Activated T-cell treated with anti-CD3 and anti-CD28 coated beads, Interleukin-2, amount 50 U/mL, for 4 hours (primary cell): ENCODE measurements at regions not wholly inside any gene's neighbourhood (a gene's known extent, or its start where the extent isn't known, plus 50 kb on each side); places are given as distances from the start of the nearest gene placed in this dataset.

Source experiments
- ATAC-seq, 2 donors: fragments of 200-7000 bp; cut with Tn5 transposase; one replicate each; pipeline ENCODE4 v1.10.0; 2021
- DNase-seq: peaks from one replicate; pipeline ENCODE4 v3.0.0-alpha.2; 2020
- H3K27me3 Mint-ChIP-seq: one replicate; pipeline ENCODE4 v1.8.0; 2021; ENCODE audit warnings: low read depth, mixed read lengths
- H3K36me3 Mint-ChIP-seq: one replicate; pipeline ENCODE4 v1.8.0; 2022; ENCODE audit warnings: mixed read lengths; ENCODE audit not compliant: insufficient read depth
- H3K4me1 Mint-ChIP-seq: one replicate; pipeline ENCODE4 v1.8.0; 2021; ENCODE audit warnings: low read depth, mixed read lengths
- H3K4me3 Mint-ChIP-seq: one replicate; pipeline ENCODE4 v1.8.0; 2021; ENCODE audit warnings: mild to moderate bottlenecking, moderate library complexity, mixed read lengths
- H3K9me3 Mint-ChIP-seq: one replicate; pipeline ENCODE4 v1.8.0; 2021; ENCODE audit warnings: mixed read lengths

- no peak for ATAC-seq
- Mint-ChIP-seq H3K27me3 (peaks cover 2% of the 10 kb centered on the region), H3K36me3 (no peaks in the 10 kb centered on the region), H3K4me3 (no peak overlapping the region), H3K4me1 (no peaks in the 10 kb centered on the region), H3K9me3 (no peaks in the 10 kb centered on the region)
- DNase-seq = no peak
These were observed 654.3 kb downstream of the SLC4A3 start for GRCh38 chr2:220281771-220282170.

DNA sequence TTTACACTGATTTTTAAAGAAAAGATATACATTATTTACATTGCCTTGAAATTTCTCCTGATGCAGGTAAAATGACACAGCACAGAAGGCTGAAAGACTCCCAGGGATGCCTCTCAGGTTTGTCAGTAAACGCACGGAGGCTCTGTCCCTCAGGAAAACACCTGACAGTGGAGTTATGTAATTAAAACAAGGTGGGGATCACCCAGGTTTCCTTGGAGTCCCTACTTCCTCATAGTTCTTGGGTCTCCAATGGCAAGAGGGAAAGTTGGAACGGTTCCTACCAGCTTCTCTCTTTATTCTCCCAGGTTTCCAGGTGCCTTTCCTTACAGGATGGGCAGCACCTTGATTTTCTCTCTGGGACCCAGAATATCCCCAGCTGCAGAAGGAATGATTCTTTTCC is 654.8 kb downstream of the SLC4A3 start:
- Mint-ChIP-seq H3K4me3 (no peak overlapping the region), H3K4me1 (no peaks in the 10 kb centered on the region), H3K27me3 (peaks cover 2% of the 10 kb centered on the region), H3K36me3 (no peaks in the 10 kb centered on the region), H3K9me3 (no peaks in the 10 kb centered on the region)
- ATAC-seq (no peak), DNase-seq (no peak)

DNA sequence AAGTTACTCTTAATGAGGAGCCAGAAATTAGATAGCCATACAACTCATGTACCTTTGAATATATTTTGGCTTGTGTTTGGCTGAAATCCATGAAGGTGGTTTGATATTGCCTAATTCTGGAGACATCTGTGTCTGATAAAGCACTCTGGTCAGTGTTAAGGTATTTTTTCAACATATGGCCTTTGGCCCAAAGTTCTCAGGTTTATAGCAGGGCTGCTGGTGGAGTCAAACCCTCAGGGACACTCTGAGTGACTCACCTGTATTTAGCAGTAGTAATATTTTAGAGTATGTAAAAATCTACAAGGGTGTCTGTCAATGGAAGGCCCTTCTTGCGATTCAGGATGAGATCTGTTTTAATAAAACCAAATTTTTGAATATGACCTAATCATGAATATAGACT is 666.5 kb downstream of the SLC4A3 start:
- no peak for ATAC-seq
- H3K36me3 Mint-ChIP-seq = no peaks in the 10 kb centered on the region
- no peaks in the 10 kb centered on the region for H3K4me1 Mint-ChIP-seq
- no peaks in the 10 kb centered on the region for H3K27me3 Mint-ChIP-seq
- no peak for DNase-seq
- H3K9me3 Mint-ChIP-seq = no peaks in the 10 kb centered on the region
- H3K4me3 Mint-ChIP-seq = no peak overlapping the region

- H3K4me1 Mint-ChIP-seq = no peaks in the 10 kb centered on the region
- DNase-seq = no peak
- no peaks in the 10 kb centered on the region for H3K9me3 Mint-ChIP-seq
- H3K4me3 Mint-ChIP-seq = no peak overlapping the region
- no peaks in the 10 kb centered on the region for H3K36me3 Mint-ChIP-seq
- H3K27me3 Mint-ChIP-seq = no peaks in the 10 kb centered on the region
- no peak for ATAC-seq
These were observed 668.7 kb downstream of the SLC4A3 start for GRCh38 chr2:220296174-220296573.

DNA sequence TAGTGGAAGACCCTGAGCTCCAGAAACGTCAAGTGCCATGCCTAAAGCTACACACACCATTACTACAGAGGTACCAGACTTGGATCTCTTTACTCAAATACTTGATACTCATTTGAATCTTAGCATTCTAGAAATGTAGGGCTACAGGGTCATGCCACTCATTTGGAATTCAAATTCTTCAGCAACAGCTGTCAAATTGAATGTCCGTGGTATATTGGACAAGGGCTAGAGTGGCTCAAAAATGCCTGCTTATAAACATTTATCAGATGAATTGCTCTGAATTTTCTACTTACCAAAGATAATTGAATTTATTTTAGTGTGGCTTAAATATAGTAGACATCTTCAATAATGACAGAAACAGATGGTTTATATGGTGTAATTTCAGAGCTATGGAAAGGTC is 669.7 kb downstream of the SLC4A3 start:
- no peaks in the 10 kb centered on the region for H3K27me3 Mint-ChIP-seq
- no peaks in the 10 kb centered on the region for H3K9me3 Mint-ChIP-seq
- no peak for ATAC-seq
- H3K4me1 Mint-ChIP-seq = no peaks in the 10 kb centered on the region
- DNase-seq = no peak
- no peaks in the 10 kb centered on the region for H3K36me3 Mint-ChIP-seq
- no peak overlapping the region for H3K4me3 Mint-ChIP-seq

GRCh38 chr2:220300806-220301205 is 673.4 kb downstream of the SLC4A3 start:
- no peak for ATAC-seq

GRCh38 chr2:220302756-220303155 is 675.3 kb downstream of the SLC4A3 start:
- no peaks in the 10 kb centered on the region for H3K27me3 Mint-ChIP-seq
- ATAC-seq (no peak), DNase-seq (no peak)
- no peaks in the 10 kb centered on the region for H3K36me3 Mint-ChIP-seq
- no peaks in the 10 kb centered on the region for H3K4me1 Mint-ChIP-seq
- H3K4me3 Mint-ChIP-seq = no peak overlapping the region
- H3K9me3 Mint-ChIP-seq = no peaks in the 10 kb centered on the region

More at GRCh38 chr2:220300806-220301205, 673.4 kb downstream of the SLC4A3 start:
- H3K36me3 Mint-ChIP-seq = no peaks in the 10 kb centered on the region
- DNase-seq = no peak
- no peaks in the 10 kb centered on the region for H3K4me1 Mint-ChIP-seq
- no peak overlapping the region for H3K4me3 Mint-ChIP-seq
- no peaks in the 10 kb centered on the region for H3K9me3 Mint-ChIP-seq
- no peaks in the 10 kb centered on the region for H3K27me3 Mint-ChIP-seq

- H3K36me3 Mint-ChIP-seq = no peaks in the 10 kb centered on the region
- no peak for DNase-seq
- H3K9me3 Mint-ChIP-seq = no peaks in the 10 kb centered on the region
- H3K4me1 Mint-ChIP-seq = no peaks in the 10 kb centered on the region
- no peak overlapping the region for H3K4me3 Mint-ChIP-seq
- H3K27me3 Mint-ChIP-seq = no peaks in the 10 kb centered on the region
- no peak for ATAC-seq
These were observed 681.8 kb downstream of the SLC4A3 start for GRCh38 chr2:220309215-220309614.

GRCh38 chr2:220310451-220310861 is 683.0 kb downstream of the SLC4A3 start:
- DNase-seq = no peak
- H3K4me3 Mint-ChIP-seq = no peak overlapping the region
- H3K9me3 Mint-ChIP-seq = peaks cover 5% of the 10 kb centered on the region
- no peak for ATAC-seq
- no peaks in the 10 kb centered on the region for H3K4me1 Mint-ChIP-seq
- H3K36me3 Mint-ChIP-seq = no peaks in the 10 kb centered on the region
- H3K27me3 Mint-ChIP-seq = no peaks in the 10 kb centered on the region

DNA sequence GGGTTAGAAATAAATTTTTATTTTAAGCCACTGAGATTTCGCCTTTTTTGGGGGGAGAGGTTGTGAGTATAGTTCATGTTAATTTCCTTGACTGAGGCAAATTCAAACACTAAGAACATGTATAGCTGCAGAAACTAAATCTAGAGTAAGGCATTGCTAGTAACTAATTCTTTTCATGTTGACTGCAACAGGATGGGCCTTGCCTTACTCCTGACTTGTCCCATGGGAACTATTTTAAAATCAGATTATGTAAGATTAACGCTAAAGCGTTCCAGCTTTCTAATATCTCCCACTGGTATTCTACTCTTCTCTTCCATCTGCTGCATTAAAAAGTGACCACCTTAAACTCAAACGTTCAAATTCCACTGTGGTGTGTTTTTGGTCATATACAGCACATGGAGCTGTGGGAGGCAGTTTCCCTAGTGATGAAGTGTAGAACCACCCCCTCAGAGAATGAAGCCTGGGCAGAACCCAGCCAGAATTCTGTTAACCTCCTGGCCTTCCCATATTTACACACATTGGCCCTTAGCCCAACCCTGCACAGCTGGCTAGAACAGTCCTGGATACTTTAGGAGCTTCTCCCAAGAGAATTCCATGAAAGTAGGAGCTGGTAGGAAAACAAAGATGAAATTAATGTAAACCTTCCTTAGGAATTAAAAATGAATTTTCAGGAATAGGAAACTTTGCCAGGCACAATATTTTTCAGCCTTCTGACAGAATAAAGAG is 687.8 kb downstream of the SLC4A3 start:
- Mint-ChIP-seq H3K4me1 (no peaks in the 10 kb centered on the region), H3K4me3 (no peak overlapping the region), H3K9me3 (peaks cover 5% of the 10 kb centered on the region), H3K27me3 (no peaks in the 10 kb centered on the region), H3K36me3 (no peaks in the 10 kb centered on the region)
- no peak for ATAC-seq
- DNase-seq = no peak

DNA sequence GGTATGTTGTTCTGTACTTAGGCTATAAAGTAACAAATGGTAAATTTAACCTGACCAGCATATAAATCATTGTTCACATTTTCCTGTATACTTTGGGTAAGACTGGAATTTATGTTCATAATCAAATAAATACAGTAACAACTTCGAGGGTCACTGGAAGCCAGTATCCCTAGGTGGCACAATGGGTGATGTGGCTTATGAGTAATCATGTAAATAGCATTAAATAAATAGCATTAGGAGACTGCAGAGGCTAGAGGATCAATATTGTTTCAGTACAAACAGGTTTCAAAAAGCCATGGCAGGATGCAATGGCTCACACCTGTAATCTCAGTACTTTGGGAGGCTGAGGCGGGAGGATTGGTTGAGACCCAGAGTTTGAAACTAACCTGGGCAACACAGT is 690.6 kb downstream of the SLC4A3 start:
- Mint-ChIP-seq H3K27me3 (no peaks in the 10 kb centered on the region), H3K4me1 (no peaks in the 10 kb centered on the region), H3K4me3 (no peak overlapping the region), H3K9me3 (peaks cover 5% of the 10 kb centered on the region), H3K36me3 (no peaks in the 10 kb centered on the region)
- no peak for ATAC-seq
- no peak for DNase-seq

DNA sequence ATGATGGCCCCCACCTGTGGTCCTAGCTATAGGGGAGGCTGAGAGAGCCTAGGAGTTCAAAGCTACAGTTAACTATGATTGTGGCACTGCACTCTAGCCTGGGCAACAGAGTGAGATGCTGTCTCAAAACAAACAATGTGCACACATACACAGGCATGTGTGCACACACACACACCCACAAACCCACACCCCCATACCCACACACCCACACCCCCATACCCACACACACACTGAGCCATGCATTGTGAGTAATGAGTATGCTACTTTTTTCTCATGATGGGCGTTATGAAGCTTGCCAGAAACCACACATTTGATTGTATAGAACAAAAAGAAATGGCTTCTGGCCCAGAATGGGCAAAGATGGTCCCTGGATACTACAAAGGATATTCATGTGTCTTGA is 691.1 kb downstream of the SLC4A3 start:
- no peaks in the 10 kb centered on the region for H3K27me3 Mint-ChIP-seq
- H3K36me3 Mint-ChIP-seq = no peaks in the 10 kb centered on the region
- no peak for ATAC-seq
- H3K4me3 Mint-ChIP-seq = no peak overlapping the region
- peaks cover 5% of the 10 kb centered on the region for H3K9me3 Mint-ChIP-seq
- DNase-seq = no peak
- no peaks in the 10 kb centered on the region for H3K4me1 Mint-ChIP-seq

DNA sequence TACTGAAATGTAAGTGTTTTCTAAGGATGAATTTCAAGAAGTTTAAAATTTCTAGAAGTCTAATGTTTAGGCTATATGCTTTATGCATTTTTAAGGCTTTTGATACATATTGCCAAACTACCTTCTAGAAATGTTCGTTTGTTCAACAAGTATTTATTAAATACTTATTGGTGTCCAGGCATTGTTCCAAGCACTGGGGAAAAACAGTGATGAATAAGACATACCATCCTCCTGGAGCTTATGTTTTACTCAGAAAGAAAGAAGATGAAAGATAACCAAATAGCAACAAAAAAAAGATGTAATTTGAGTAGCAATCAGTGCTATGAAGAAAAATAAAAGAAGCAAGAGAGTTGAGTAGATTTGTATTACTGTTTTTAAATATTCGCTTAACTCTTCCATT is 692.9 kb downstream of the SLC4A3 start:
- Mint-ChIP-seq H3K9me3 (no peaks in the 10 kb centered on the region), H3K27me3 (no peaks in the 10 kb centered on the region), H3K4me3 (no peak overlapping the region), H3K4me1 (no peaks in the 10 kb centered on the region), H3K36me3 (no peaks in the 10 kb centered on the region)
- no peak for DNase-seq
- no peak for ATAC-seq

- no peak for ATAC-seq
- Mint-ChIP-seq H3K4me3 (no peak overlapping the region), H3K4me1 (no peaks in the 10 kb centered on the region), H3K27me3 (no peaks in the 10 kb centered on the region), H3K9me3 (peaks cover 32% of the 10 kb centered on the region), H3K36me3 (no peaks in the 10 kb centered on the region)
- no peak for DNase-seq
These were observed 705.5 kb downstream of the SLC4A3 start for GRCh38 chr2:220332886-220333285.

DNA sequence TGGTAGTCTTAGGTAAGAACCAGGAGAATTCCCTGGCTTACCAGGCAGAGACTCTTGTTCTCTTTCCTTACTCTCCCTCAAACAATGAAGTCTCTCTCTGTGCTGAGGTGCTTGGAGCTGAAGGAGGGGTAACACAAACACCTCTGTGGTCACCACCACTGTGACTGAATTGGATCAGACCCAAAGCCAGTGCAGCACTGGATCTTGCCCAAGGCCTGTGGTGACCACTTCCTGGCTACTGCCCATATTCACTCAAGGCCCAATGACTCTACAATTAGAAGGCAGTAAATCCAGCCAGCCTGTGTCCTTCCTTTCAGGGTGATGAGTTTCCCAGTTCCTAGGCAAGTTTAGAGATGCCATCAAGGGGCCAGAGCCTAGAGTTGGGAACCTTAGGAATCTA is 706.8 kb downstream of the SLC4A3 start:
- no peak overlapping the region for H3K4me3 Mint-ChIP-seq
- ATAC-seq = no peak
- peaks cover 32% of the 10 kb centered on the region for H3K9me3 Mint-ChIP-seq
- H3K27me3 Mint-ChIP-seq = no peaks in the 10 kb centered on the region
- H3K4me1 Mint-ChIP-seq = no peaks in the 10 kb centered on the region
- no peak for DNase-seq
- H3K36me3 Mint-ChIP-seq = no peaks in the 10 kb centered on the region
